GM18909 (cell line): ENCODE measurements at regions not wholly inside any gene's neighbourhood (a gene's known extent, or its start where the extent isn't known, plus 50 kb on each side); places are given as distances from the start of the nearest gene placed in this dataset.
"Not testable (repeated sequence)": the region's sequence is repeated elsewhere in the genome, so short reads cannot be mapped to it uniquely, and the experiment has no call there.

Experiments
- ATAC-seq: cut with Tn5 transposase; IDR thresholded peaks from one replicate; pipeline ENCODE4 v1.9.1; 2021; ENCODE audit warnings: mild to moderate bottlenecking; ENCODE audit not compliant: unreplicated experiment, poor library complexity

DNA sequence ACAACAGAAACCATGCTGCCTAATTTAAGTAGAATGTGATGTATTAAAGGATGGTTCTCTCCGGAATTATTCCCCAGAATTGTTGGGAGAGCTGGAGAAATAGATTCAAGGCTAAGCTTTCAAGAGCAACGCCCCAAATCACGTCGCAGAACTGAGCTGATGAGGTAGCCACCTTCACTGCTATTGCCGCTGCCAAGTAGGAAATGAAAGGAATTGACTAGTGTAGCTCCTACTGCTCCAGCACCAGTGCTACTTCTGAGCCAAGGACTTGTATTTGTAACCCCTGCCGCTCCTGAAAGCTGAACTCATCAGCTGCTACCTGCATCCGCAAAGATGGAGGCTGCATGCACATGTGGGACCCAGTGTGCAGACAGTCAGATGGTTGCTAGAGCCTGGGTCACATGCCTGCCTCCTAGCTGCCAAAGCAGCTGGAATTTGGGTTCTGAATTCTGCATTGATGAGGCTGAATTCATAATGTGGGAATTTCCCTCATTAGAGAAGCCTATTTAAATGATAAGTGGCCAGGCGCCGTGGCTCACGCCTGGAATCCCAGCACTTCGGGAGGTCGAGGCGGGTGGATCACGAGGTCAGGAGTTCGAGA is 173.9 kb downstream of the PDGFRA start:
- ATAC-seq, result no peak

DNA sequence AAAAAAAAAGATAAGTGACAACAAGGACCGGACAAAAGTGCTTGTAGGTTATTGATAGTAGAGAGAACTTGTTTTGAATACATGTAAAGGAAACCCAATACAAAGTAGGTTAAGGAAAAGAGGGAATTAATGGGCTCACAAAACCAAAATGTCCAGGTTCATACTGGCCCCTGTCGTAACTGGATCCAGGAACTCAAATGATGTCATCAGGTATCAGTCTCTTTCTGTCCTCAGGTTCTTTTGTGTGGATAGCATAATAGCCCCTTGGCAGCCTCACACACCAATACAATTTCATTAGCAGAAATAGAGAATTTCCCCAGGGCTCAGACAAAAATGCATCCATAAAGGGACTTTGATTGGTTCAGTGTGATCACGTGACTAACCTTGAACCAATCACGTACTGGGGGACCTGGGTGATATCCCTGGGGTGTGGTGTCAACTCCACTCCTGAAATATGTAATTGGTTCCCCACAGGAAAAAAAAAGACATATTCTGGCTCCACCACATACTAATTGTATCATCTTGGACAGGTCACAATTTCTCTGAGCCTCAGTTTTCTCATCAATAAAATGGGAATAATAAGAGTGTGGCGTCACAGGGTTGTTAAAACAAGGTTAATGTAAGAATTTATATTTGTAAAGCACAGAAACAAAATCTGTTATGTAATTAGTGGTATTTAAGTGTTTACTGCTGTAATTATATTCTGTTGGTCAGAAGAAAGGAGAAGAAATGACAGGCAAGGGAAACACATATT is 174.8 kb downstream of the PDGFRA start:
- no peak for ATAC-seq

DNA sequence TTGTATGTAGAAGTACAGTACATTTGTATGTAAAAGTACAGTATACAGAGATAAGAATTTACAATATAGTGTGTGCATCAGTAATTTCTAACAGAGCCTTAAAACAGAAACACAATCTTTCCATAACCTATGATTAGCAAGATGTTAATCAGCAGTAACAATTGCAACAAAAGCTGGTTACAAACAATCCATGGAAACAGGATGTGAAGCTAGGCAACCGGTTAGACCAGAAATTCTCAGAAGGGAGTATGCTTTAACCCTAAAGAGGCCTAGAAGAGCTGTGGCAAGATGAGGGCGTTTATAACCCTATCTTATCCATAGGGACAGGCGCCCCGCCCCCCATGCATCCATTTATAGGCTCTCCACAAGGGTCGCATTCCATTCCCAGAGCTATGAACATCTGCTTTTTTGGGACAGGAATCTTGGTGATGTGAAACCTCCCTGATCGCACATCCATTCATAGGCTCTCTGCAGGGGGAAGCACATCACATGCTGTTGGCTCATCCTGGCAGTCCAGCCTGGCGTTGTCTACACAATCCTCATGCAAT is 180.3 kb downstream of the PDGFRA start:
- ATAC-seq, result not testable (repeated sequence)

DNA sequence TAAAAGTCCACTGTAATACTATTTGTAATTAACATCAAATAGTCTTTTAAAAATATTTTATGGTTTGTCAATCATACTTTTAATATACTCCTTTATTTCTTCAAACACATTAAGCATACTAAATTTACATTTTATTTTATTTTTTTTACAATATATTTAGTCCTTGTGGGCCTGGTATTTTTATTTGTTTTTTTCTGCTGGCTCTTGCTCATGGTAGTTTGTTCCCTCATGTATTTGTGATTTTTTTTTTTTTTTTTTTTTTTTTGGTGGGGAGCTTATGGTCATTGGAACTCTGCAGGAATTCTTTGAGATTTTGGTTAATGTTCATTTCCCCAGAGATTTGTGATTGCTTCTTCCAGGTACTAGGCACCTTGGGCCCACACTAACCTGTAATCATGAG is 185.5 kb downstream of the PDGFRA start:
- no peak for ATAC-seq

DNA sequence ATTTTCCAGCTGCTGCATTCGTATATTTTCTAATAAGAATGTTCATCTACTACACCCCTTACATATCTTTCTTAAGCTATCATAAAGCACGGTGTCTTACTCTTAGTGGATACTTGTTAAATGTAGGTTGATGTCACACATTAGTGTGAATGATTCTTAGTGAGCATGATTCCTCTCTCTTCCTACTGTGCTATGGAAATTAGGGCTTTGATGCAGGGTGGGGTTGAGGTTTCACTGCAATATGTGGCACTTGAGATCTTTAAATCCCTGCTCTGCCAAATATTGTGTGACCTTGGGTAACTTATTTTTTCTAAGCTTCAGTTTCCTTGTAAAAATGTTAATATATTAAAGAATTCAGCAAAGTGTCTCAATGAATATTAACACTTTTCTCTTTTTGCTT is 188.4 kb downstream of the PDGFRA start:
- no peak for ATAC-seq

DNA sequence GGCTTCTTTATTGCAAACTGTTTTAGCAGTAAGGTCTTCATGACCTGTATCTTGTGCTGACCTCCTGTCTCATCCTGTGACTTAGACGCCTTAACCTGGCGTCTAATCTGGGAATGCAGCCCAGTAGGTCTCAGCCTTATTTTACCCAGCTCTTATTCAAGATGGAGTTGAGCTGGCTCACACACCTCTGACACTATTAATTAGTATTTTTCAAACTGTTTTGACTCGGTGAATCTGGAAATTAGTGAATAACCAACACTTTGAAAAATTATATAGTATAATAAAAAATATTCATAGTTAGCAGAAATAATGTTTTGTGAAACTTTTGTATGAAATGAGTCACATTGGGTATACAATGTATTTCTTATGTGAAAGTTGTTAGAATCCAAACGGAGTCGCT is 189.4 kb downstream of the PDGFRA start:
- no peak for ATAC-seq

DNA sequence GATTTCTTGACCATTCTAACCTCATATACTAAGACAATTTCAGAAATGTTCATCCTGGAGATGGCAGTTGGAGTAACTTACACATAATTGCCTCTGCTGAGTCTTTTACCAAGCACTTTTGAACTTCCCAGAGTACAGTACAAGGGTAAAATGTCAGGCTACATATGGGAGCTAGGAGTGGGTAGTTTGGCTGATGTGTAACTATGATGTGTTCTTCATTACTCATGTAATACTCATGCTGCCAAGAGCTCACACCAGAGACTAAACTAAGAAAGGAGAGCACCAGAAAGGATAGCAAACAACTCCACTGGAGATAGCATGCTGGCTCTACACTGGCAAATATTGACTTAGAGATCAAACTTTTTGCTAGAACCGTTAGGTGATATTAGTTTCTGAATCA is 194.0 kb downstream of the PDGFRA start:
- ATAC-seq, result no peak

DNA sequence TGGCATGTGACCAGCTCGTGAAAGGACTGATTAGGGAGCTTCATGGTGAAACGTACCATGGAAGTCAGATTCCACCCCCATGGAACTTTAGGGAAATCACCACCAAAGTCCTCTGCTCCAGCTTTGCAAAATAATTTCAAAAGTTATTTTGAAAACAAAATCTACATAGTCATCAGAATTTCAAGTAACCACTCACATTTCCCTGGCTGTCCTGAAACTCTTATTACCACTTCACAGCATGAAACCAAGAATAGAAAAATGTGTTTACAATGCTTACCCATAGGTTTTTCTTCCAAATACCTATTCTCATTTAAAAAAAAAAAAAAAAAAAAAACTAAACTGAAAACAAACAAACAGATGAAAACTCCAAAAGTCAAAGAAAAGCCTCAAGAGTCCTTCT is 198.7 kb downstream of the PDGFRA start:
- no peak for ATAC-seq

DNA sequence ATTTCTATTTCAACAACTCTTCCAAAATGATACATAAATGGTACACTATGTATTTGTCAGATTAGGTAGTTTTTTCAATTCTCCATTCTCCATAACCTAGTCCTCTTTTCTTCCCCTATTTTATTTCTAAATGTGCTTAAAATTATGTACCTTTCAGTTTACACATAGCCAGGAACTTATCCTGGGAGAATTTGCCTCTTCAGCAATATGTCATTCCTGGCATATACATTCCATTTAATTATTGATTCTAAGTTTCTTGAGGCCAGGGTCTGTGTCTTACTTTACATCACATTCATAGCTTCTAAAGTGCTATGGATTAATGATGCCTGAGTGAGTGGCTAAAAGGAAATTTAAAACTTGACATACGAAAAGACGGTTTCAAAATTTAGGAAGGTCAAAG is 199.8 kb downstream of the PDGFRA start:
- ATAC-seq, result no peak

DNA sequence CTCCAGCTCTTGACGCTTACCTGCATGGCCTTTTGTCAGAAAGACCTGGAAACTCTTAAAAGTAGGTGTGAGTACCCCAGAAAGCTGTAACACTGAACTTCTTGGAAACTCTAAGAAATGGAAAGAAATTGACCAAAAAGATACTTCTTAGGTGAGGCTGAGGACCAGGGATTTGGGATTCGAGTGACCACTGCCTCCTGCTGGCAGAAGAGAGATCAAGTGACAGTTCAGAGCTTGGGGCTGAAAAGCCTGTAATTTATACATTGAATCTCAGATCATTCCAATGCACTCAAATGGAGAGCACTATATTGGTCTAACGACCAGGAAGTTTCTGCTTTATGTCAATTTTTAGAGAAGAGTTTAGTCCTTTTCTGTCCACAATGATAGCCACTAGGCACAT is 204.6 kb downstream of the PDGFRA start:
- no peak for ATAC-seq

DNA sequence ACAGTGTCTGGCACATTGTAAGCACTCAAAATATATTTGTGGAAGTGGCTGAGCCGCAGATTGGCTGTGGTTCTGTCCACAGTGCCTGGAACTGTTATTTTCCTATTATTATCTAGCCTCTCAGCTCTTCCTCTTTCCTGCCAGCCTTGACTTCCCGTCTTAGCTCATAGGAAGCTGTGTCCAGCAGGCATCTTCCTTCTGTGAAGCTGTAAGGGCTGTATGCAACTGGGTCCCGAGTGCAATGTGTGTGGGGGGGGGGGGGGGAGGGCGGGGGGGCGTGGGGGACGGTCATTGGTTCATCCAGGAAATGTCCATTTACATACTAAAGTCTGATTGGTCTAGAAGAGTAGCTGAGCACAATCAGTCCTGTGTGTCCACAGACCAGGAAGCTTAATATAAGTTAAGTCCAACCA is 210.7 kb downstream of the PDGFRA start:
- no peak for ATAC-seq

DNA sequence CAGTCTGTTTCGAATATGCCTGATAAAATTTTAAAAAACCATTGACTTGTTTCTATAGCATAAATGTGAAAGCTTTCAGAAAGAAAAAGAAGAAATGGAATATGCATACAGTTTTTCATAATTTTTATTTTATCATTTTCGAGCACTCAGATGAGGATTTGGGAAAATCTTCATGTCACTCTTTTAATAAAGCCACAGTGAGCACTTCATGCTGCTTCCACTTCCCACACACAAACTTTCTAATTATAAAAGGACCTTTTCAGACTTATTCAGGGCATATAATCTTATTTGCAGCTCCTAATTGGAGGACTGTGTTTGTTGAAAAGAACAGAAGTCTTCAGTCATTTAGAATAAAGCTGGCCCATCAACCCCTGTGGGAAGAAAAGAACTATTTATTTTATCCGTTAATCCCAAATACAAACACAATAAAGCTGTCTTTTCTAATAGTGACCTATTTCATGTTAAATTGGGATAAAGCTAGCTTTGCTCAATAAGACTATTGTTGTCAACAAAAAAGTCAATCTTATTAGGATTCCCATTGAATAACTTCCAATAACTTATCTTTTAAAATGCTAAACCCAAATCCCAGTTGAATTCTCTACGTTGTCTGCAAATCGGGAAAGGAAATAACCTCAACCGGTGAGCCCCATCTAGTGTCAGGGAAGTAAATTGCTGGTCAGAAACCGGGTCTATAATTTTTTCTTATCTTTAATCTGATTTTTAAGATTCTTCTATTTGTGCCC is 211.5 kb downstream of the PDGFRA start:
- ATAC-seq, result no peak

DNA sequence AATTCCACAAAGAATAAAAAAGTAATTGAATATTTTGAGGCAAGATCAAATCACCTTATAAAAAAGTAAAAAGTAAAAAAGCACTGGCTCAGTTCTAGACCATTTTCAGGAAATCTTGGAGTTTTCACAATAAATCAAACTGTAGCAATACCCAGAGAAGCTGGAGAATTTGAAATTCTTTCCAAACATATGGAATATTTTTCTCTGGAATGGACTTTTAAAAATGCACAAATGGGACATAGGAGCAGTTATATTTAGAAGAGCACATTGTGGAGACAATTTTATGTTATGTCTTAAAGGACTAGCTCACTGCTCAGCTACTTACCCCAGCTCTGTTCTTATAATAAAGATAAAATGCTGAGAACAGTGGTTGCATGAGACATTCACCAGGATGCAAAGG is 211.9 kb upstream of the KIT start:
- ATAC-seq, result no peak

DNA sequence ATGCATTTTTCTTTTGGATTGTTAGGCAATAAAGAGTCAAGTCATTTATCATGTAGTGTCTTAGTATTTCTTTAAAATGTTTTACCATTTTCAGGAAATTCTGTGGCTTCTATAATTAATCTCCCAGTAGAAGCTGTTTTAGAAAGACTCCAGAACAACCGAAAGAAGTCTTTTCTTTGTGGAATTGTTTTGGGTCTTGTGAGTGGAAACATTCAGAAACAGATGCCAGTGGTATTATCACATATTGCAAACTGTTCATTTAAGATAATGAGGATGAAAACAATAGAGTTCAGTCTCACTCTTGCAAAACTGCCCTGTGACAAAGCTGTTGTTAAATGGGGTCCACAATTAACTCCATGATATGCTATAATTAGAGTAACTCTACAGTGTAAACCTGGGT is 211.2 kb upstream of the KIT start:
- ATAC-seq, result no peak

DNA sequence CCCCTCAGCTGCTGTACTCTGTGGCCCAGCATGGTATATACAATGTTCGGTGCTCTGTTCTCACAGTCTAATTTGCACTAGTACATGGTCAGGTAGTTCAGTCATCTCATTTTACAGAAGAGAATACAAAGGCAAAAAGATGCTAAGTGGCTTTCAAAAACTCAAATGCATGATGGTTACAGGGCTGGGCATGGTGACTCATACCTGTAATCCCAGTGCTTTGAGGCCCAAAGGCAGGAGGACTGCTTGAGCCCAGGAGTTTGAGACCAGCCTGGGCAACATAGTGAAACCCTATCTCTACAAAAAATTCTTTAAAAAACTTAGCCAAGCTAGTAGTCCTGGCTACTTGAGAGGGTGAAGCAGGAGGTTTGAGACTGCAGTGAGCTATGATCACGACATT is 210.5 kb upstream of the KIT start:
- ATAC-seq, result no peak

DNA sequence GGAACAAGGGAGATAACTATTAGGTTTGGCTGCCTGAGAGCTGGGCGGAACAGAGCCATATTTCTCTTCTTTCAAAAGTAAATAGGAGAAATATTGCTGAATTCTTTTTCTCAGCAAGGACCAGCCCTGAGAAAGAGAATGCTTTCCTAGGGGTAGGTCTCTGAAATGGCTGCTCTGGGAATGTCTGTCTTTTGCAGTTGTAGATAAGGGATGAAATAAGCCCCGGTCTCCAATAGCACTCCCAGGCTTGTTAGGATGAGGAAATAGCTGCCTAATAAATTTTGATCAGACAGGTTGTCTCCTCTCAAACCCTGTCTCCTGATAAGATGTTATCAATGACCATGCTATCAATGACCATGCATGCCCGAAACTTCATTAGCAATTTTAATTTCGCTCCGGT is 207.8 kb upstream of the KIT start:
- no peak for ATAC-seq

DNA sequence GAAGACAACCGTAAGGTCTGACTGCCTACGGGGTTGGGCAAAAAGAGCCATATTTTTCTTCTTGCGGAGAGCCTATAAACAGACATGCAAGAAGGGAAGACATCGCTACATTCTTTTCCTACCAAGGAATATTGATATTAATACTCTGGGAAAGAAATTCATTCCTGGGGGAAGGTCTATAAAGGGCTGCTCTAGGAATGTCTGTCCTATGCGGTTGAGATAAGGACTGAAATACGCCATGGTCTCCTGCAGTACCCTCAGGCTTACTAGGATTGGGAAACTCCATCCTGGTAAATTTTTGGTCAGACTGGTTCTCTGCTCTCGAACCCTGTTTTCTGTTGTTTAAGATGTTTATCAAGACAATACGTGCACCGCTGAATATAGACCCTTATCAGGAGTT is 190.8 kb upstream of the KIT start:
- ATAC-seq, result not testable (repeated sequence)

DNA sequence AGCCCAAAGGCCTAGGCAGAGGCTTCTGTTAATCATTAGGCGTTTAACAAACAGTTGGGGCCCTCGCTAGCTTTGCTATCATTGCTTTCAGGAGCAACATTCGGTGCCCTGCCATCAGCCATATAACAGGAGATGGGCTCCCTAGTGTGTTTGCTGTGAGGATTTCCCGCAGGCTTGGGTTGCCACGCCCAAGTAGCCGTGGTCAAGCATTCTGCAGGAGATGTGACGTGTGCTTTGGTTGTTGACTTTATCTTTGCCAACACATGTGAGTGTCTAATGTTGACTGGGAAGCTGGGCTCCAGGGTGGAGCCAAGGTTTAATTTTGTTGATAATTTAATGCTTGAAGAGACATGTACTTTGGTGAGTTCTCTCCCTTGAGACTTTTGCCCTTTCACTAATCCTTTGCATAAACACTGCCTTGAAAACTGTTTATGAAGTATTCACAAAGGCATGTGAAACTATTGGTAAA is 184.6 kb upstream of the KIT start:
- ATAC-seq, result no peak

DNA sequence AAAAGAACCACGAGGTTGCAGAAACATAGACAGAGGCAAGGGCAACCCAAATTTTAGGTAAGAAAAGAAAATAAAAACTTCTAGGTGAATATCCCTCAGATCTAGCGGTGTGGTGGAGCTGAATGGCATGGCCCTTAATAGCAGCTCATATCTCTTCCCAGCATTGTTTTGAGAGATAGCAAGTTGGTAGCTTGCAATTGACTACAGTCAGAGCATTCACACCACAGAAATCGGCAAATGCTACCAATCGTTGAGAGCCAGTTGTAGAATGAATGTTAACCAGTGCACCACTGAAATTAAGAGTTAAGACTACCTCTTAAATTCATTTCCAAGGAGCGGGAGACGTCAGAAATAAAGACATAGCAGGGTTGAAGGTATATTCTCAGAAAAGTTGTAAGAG is 184.0 kb upstream of the KIT start:
- ATAC-seq, result no peak

DNA sequence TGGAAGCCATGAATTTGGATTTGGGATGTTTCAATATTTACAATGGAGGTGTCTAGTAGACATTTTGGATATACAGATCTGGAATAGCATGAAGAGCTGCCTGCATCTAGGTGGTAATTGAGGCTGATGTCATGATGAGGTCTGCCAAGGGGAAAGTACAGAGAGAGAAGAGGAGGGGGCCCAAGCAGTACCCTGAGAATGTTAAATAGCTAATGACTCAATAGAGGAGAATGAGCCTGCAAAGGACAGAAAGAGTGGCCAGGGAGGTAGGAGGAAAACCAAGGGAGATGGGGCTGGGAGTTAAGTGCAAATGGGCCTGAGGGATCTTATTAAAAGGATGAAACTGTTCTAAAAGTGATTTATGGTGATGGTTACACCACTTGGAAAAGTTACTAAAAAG is 182.2 kb upstream of the KIT start:
- no peak for ATAC-seq

DNA sequence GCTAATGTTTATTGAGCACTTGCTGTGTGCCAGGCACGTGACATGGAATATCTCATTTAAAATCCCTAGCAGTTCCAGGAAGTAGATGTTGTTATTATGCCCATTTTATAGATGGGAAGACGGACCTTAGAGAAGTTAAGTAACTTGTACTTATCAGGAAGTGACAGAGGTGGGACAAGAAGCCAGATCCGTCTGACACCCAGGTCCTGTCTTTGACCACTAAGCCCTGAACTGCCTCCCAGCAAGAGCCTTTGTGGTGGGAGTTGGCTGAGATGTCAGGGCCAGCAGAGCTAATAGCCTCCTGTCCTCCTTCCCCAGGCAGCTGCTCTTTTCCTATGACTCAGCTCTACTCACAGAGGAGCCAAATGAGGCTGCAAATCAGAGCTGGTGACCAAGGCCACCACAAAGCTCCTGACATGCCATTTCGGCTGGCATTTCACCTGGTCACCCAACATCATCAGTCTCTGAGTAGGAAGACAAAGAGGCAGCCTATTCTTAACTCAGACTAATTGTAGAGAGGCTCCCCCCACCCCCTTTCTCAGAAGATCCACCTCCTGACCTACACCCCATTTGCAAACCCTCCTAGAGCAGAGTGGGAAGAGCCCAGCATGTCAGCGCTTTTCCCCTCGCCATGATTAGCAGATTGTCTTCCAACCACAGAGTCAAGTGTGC is 175.1 kb upstream of the KIT start:
- no peak for ATAC-seq
